Neural cell (in vitro differentiated cells): ENCODE measurements at regions not wholly inside any gene's neighbourhood (a gene's known extent, or its start where the extent isn't known, plus 50 kb on each side); places are given as distances from the start of the nearest gene placed in this dataset.

Experiments used
- H2AFZ ChIP-seq: fragments of 200-600, 300-800 bp; sonication (generic), shearing (Covaris generic); 2 replicates; pipeline ENCODE4 v1.6.0; 2014; ENCODE audit warnings: low read depth, mild to moderate bottlenecking, antibody characterized with exemption, low read length, moderate library complexity
- H3F3A ChIP-seq: fragments of 200-600 bp; shearing (Covaris generic); 2 replicates; pipeline ENCODE4 v1.6.1; 2016; ENCODE audit warnings: mild to moderate bottlenecking, moderate library complexity, mixed read lengths, antibody characterized with exemption, low read length; ENCODE audit not compliant: insufficient read depth, poor library complexity, severe bottlenecking
- H3K27ac ChIP-seq: fragments of 200-600, 300-800 bp; sonication (generic), shearing (Covaris generic); 2 replicates; pipeline ENCODE4 v1.5.1; 2014; ENCODE audit warnings: mild to moderate bottlenecking, low read length, moderate library complexity
- H3K27me3 ChIP-seq: fragments of 300-800, 200-600 bp; sonication (generic), shearing (Covaris generic); 2 replicates; pipeline ENCODE4 v1.6.0; 2014; ENCODE audit warnings: mild to moderate bottlenecking, low read depth, low read length, moderate library complexity; ENCODE audit not compliant: insufficient read depth
- H3K36me3 ChIP-seq: fragments of 300-800, 200-600 bp; sonication (generic), shearing (Covaris generic); 2 replicates; pipeline ENCODE4 v1.5.1; 2014; ENCODE audit warnings: mild to moderate bottlenecking, antibody characterized with exemption, low read length, moderate library complexity; ENCODE audit not compliant: insufficient read depth
- H3K4me2 ChIP-seq: fragments of 300-800, 200-600 bp; sonication (generic), shearing (Covaris generic); 2 replicates; pipeline ENCODE4 v1.6.0; 2014; ENCODE audit warnings: mild to moderate bottlenecking, low read length
- H3K4me3 ChIP-seq: fragments of 300-800, 200-600 bp; sonication (generic), shearing (Covaris generic); 2 replicates; pipeline ENCODE4 v1.5.1; 2014; ENCODE audit warnings: mild to moderate bottlenecking, low read length, moderate library complexity
- H3K79me2 ChIP-seq: fragments of 200-600 bp; shearing (Covaris generic); replicated peaks from 2 replicates; pipeline ENCODE4 v1.6.0; 2014; ENCODE audit warnings: mild to moderate bottlenecking, low read length, moderate library complexity; ENCODE audit not compliant: insufficient read depth
- H3K9ac ChIP-seq: fragments of 300-800, 200-600 bp; sonication (generic), shearing (Covaris generic); 2 replicates; pipeline ENCODE4 v1.6.1; 2016; ENCODE audit warnings: mild to moderate bottlenecking, low read length, mixed read lengths
- H3K9me2 ChIP-seq: fragments of 200-600 bp; shearing (Covaris generic); 2 replicates; pipeline ENCODE4 v1.6.1; 2016; ENCODE audit warnings: mild to moderate bottlenecking, low read length, mixed read lengths; ENCODE audit not compliant: insufficient read depth
- H3K9me3 ChIP-seq: fragments of 200-600, 300-800 bp; sonication (generic), shearing (Covaris generic); 2 replicates; pipeline ENCODE4 v1.6.1; 2016; ENCODE audit warnings: mild to moderate bottlenecking, mixed run types, low read length, moderate library complexity, mixed read lengths
- H4K20me1 ChIP-seq: fragments of 200-600 bp; shearing (Covaris generic); 2 replicates; pipeline ENCODE4 v1.6.1; 2016; ENCODE audit warnings: mild to moderate bottlenecking, mixed run types; ENCODE audit not compliant: insufficient read depth
- EP300 ChIP-seq: fragments of 450-650 bp; conservative IDR thresholded peaks from 2 replicates; pipeline ENCODE4 v1.6.1; 2014; ENCODE audit warnings: antibody characterized with exemption, mild to moderate bottlenecking, moderate library complexity; ENCODE audit not compliant: poor library complexity, severe bottlenecking
- EZH2 ChIP-seq: fragments of 200-600, 300-800 bp; shearing (Covaris generic), sonication (generic); IDR thresholded peaks from 2 replicates; pipeline ENCODE4 v1.6.1; 2014; ENCODE audit warnings: antibody characterized with exemption, low read length, borderline replicate concordance, mild to moderate bottlenecking; ENCODE audit not compliant: insufficient read depth, poor library complexity, severe bottlenecking
- POLR2AphosphoS5 ChIP-seq: IDR thresholded peaks from 2 replicates; pipeline ENCODE4 v1.6.1; 2012
- RAD21 ChIP-seq: fragments of 450-650 bp; conservative IDR thresholded peaks from 2 replicates; pipeline ENCODE4 v1.6.1; 2014; ENCODE audit warnings: antibody characterized with exemption, mild to moderate bottlenecking, moderate library complexity
- SMC3 ChIP-seq: fragments of 450-650 bp; conservative IDR thresholded peaks from 2 replicates; pipeline ENCODE4 v1.6.1; 2014; ENCODE audit warnings: antibody characterized with exemption, mild to moderate bottlenecking, moderate library complexity; ENCODE audit not compliant: poor library complexity
- TAF1 ChIP-seq: IDR thresholded peaks from 2 replicates; pipeline ENCODE4 v1.6.1; 2012; ENCODE audit warnings: low read depth
- TF ChIP-seq, protein P1 (sequence below): IDR thresholded peaks from 2 replicates; pipeline ENCODE4 v1.6.1; 2012; ENCODE audit warnings: borderline replicate concordance
- TF ChIP-seq, protein P2 (sequence below): fragments of 450-650 bp; IDR thresholded peaks from 2 replicates; pipeline ENCODE4 v1.5.1; 2014; ENCODE audit warnings: antibody characterized with exemption, mild to moderate bottlenecking, moderate library complexity; ENCODE audit not compliant: poor library complexity, severe bottlenecking

DNA sequence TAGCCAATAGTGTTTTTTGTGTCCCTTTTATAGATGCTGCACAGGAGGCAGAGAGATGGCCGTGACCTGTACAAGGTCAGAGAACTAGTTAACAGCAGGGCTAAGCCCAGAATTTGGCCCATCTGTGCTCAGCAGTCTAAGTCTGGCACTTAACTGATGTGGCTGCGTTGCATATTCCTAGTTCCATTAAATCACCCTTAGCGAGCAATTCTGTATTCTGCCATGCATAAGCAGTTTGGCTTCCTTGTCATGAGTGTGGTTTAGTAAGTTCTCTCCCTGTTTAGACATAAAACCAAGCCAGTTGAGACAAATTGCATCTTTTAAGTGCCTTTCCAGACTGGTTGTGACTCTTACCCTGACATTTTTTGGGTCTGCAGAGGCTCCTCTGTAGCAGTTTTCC, 230.6 kb upstream of the TENM4 start:
- TF ChIP-seq, protein P1, sequence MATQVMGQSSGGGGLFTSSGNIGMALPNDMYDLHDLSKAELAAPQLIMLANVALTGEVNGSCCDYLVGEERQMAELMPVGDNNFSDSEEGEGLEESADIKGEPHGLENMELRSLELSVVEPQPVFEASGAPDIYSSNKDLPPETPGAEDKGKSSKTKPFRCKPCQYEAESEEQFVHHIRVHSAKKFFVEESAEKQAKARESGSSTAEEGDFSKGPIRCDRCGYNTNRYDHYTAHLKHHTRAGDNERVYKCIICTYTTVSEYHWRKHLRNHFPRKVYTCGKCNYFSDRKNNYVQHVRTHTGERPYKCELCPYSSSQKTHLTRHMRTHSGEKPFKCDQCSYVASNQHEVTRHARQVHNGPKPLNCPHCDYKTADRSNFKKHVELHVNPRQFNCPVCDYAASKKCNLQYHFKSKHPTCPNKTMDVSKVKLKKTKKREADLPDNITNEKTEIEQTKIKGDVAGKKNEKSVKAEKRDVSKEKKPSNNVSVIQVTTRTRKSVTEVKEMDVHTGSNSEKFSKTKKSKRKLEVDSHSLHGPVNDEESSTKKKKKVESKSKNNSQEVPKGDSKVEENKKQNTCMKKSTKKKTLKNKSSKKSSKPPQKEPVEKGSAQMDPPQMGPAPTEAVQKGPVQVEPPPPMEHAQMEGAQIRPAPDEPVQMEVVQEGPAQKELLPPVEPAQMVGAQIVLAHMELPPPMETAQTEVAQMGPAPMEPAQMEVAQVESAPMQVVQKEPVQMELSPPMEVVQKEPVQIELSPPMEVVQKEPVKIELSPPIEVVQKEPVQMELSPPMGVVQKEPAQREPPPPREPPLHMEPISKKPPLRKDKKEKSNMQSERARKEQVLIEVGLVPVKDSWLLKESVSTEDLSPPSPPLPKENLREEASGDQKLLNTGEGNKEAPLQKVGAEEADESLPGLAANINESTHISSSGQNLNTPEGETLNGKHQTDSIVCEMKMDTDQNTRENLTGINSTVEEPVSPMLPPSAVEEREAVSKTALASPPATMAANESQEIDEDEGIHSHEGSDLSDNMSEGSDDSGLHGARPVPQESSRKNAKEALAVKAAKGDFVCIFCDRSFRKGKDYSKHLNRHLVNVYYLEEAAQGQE: no peak
- no peak for TF ChIP-seq POLR2AphosphoS5
- TF ChIP-seq TAF1: no peak
- TF ChIP-seq RAD21: no peak
- Histone ChIP-seq H3K27ac (no peak overlapping the region), H3F3A (no peaks in the 10 kb centered on the region), H3K79me2 (no peaks in the 10 kb centered on the region), H3K27me3 (no peaks in the 10 kb centered on the region), H4K20me1 (no peaks in the 10 kb centered on the region), H2AFZ (no peak overlapping the region), H3K36me3 (no peaks in the 10 kb centered on the region), H3K9me2 (no peaks in the 10 kb centered on the region), H3K9ac (no peak overlapping the region), H3K9me3 (no peaks in the 10 kb centered on the region), H3K4me2 (no peak overlapping the region), H3K4me3 (no peak overlapping the region)

DNA sequence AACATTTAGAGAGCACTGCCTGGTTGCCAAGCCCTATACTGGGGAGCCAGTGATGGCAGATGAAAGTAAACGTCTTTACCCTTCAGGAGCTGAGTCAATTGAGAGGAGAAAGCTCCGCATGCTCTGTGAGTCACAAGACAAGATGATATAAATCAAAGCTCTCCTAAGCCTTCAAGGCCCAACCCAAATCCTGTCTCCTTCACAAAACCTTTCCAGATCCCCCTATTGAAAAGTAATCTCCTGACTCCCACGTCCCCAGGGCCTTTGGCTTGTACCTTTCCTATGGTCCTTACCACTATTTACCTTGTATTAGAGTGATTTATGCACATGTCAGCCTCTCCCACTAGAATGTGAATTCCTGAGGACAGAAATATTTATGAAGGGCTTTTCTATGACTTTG, 230.1 kb upstream of the TENM4 start:
- no peaks in the 10 kb centered on the region for H4K20me1 ChIP-seq
- no peaks in the 10 kb centered on the region for H3K79me2 ChIP-seq
- no peak overlapping the region for H2AFZ ChIP-seq
- H3K4me3 ChIP-seq: no peak overlapping the region
- H3K27me3 ChIP-seq: no peaks in the 10 kb centered on the region
- H3K9ac ChIP-seq: no peak overlapping the region
- H3K4me2 ChIP-seq: no peak overlapping the region
- no peak overlapping the region for H3K27ac ChIP-seq
- no peaks in the 10 kb centered on the region for H3F3A ChIP-seq
- TF ChIP-seq RAD21 (no peak), TAF1 (no peak), POLR2AphosphoS5 (no peak), EZH2 (no peak), EP300 (no peak), SMC3 (no peak)
- TF ChIP-seq, protein P2, sequence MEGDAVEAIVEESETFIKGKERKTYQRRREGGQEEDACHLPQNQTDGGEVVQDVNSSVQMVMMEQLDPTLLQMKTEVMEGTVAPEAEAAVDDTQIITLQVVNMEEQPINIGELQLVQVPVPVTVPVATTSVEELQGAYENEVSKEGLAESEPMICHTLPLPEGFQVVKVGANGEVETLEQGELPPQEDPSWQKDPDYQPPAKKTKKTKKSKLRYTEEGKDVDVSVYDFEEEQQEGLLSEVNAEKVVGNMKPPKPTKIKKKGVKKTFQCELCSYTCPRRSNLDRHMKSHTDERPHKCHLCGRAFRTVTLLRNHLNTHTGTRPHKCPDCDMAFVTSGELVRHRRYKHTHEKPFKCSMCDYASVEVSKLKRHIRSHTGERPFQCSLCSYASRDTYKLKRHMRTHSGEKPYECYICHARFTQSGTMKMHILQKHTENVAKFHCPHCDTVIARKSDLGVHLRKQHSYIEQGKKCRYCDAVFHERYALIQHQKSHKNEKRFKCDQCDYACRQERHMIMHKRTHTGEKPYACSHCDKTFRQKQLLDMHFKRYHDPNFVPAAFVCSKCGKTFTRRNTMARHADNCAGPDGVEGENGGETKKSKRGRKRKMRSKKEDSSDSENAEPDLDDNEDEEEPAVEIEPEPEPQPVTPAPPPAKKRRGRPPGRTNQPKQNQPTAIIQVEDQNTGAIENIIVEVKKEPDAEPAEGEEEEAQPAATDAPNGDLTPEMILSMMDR: no peak
- TF ChIP-seq, protein P1: no peak
- H3K36me3 ChIP-seq: no peaks in the 10 kb centered on the region
- no peaks in the 10 kb centered on the region for H3K9me3 ChIP-seq
- no peaks in the 10 kb centered on the region for H3K9me2 ChIP-seq
